ENCODE measurements at regions not wholly inside any gene's neighbourhood (a gene's known extent, or its start where the extent isn't known, plus 50 kb on each side); places are given as distances from the start of the nearest gene placed in this dataset.

- intact Hi-C loops (cut with DNase I) = no loop called here
- H3K27me3 ChIP-seq (ENCODE audit: control insufficient read depth in 1 of 2, insufficient read depth in 2 of 2, low read length in 1 of 2) = no peaks in the 10 kb centered on the region
- ATAC-seq (ENCODE audit: low FRiP score) = no peak
- 92% methylated on average over 3 of the region's 3 CpGs for WGBS, 2 donors
- H3K27ac ChIP-seq (ENCODE audit: low read depth in 1 of 2, low read length in 2 of 2) = no peak overlapping the region
- no peaks in the 10 kb centered on the region for H3K4me1 ChIP-seq (ENCODE audit: control insufficient read depth in 1 of 2, insufficient read depth in 2 of 2, low read length in 2 of 2)
- H3K4me3 ChIP-seq (ENCODE audit: low read length in 2 of 2) = no peak overlapping the region
- H3K9me3 ChIP-seq (ENCODE audit: control insufficient read depth, low read length) = no peaks in the 10 kb centered on the region
- DNase-seq = no peak
- no peaks in the 10 kb centered on the region for H3K36me3 ChIP-seq (ENCODE audit: control insufficient read depth in 1 of 2, insufficient read depth in 2 of 2, low read length in 1 of 2)
These were observed 378.2 kb upstream of the GRAMD2B start for GRCh38 chr5:126044931-126045565.

DNA sequence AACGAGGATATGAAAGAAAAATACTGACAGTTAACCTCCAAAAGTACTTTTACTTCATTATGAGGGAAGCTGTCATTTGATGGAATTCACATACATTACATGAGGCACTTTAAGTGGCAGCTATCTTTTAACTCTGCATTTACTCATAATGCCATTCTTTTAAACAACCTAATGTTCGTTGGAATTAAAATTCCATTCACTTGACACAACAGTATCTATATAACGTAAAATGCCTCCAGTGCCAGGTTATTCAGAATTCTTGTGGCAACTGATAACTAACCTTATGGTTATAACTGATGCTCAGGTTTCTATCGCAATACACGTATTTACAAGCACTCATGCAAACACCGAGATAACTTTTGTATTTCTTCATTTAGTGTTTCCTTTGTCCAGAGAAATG is 376.9 kb upstream of the GRAMD2B start:
- H3K9me3 ChIP-seq (ENCODE audit: control insufficient read depth, low read length) = no peaks in the 10 kb centered on the region
- no peak overlapping the region for H3K27ac ChIP-seq (ENCODE audit: low read depth in 1 of 2, low read length in 2 of 2)
- no peaks in the 10 kb centered on the region for H3K4me1 ChIP-seq (ENCODE audit: control insufficient read depth in 1 of 2, insufficient read depth in 2 of 2, low read length in 2 of 2)
- ATAC-seq (ENCODE audit: low FRiP score) = no peak
- 54 to 70% methylated on average over 6 of the region's 6 CpGs for WGBS, 2 donors
- no peak overlapping the region for H3K4me3 ChIP-seq (ENCODE audit: low read length in 2 of 2)
- no peaks in the 10 kb centered on the region for H3K27me3 ChIP-seq (ENCODE audit: control insufficient read depth in 1 of 2, insufficient read depth in 2 of 2, low read length in 1 of 2)
- H3K36me3 ChIP-seq (ENCODE audit: control insufficient read depth in 1 of 2, insufficient read depth in 2 of 2, low read length in 1 of 2) = no peaks in the 10 kb centered on the region
- DNase-seq = no peak
- intact Hi-C loops (cut with DNase I) = no loop called here

GRCh38 chr5:126046846-126047571 is 376.2 kb upstream of the GRAMD2B start:
- DNase-seq = no peak
- no peaks in the 10 kb centered on the region for H3K9me3 ChIP-seq (ENCODE audit: control insufficient read depth, low read length)
- ATAC-seq (ENCODE audit: low FRiP score) = no peak
- intact Hi-C loops (cut with DNase I) = no loop called here
- H3K36me3 ChIP-seq (ENCODE audit: control insufficient read depth in 1 of 2, insufficient read depth in 2 of 2, low read length in 1 of 2) = no peaks in the 10 kb centered on the region
- H3K4me3 ChIP-seq (ENCODE audit: low read length in 2 of 2) = no peak overlapping the region
- no peaks in the 10 kb centered on the region for H3K27me3 ChIP-seq (ENCODE audit: control insufficient read depth in 1 of 2, insufficient read depth in 2 of 2, low read length in 1 of 2)
- H3K27ac ChIP-seq (ENCODE audit: low read depth in 1 of 2, low read length in 2 of 2) = no peak overlapping the region
- H3K4me1 ChIP-seq (ENCODE audit: control insufficient read depth in 1 of 2, insufficient read depth in 2 of 2, low read length in 2 of 2) = no peaks in the 10 kb centered on the region

- intact Hi-C loops (cut with DNase I) = no loop called here
- Histone ChIP-seq H3K4me1 (ENCODE audit: control insufficient read depth in 1 of 2, insufficient read depth in 2 of 2, low read length in 2 of 2) (no peaks in the 10 kb centered on the region), H3K9me3 (ENCODE audit: control insufficient read depth, low read length) (no peaks in the 10 kb centered on the region), H3K27ac (ENCODE audit: low read depth in 1 of 2, low read length in 2 of 2) (no peak overlapping the region), H3K4me3 (ENCODE audit: low read length in 2 of 2) (no peak overlapping the region), H3K27me3 (ENCODE audit: control insufficient read depth in 1 of 2, insufficient read depth in 2 of 2, low read length in 1 of 2) (no peaks in the 10 kb centered on the region), H3K36me3 (ENCODE audit: control insufficient read depth in 1 of 2, insufficient read depth in 2 of 2, low read length in 1 of 2) (no peaks in the 10 kb centered on the region)
- ATAC-seq (ENCODE audit: low FRiP score) (no peak), DNase-seq (no peak)
- WGBS, 2 donors = 100% methylated on average over 1 of the region's 1 CpG
These were observed 371.1 kb upstream of the GRAMD2B start for GRCh38 chr5:126052120-126052519.

GRCh38 chr5:126052791-126053190 is 370.4 kb upstream of the GRAMD2B start:
- Histone ChIP-seq H3K27me3 (ENCODE audit: control insufficient read depth in 1 of 2, insufficient read depth in 2 of 2, low read length in 1 of 2) (no peaks in the 10 kb centered on the region), H3K9me3 (ENCODE audit: control insufficient read depth, low read length) (no peaks in the 10 kb centered on the region), H3K4me3 (ENCODE audit: low read length in 2 of 2) (no peak overlapping the region), H3K4me1 (ENCODE audit: control insufficient read depth in 1 of 2, insufficient read depth in 2 of 2, low read length in 2 of 2) (no peaks in the 10 kb centered on the region), H3K27ac (ENCODE audit: low read depth in 1 of 2, low read length in 2 of 2) (no peak overlapping the region), H3K36me3 (ENCODE audit: control insufficient read depth in 1 of 2, insufficient read depth in 2 of 2, low read length in 1 of 2) (no peaks in the 10 kb centered on the region)
- intact Hi-C loops (cut with DNase I) = no loop called here
- no peak for DNase-seq
- WGBS, 2 donors = 99 to 100% methylated on average over 1 of the region's 1 CpG
- no peak for ATAC-seq (ENCODE audit: low FRiP score)

GRCh38 chr5:126053630-126054029 is 369.6 kb upstream of the GRAMD2B start:
- H3K4me1 ChIP-seq (ENCODE audit: control insufficient read depth in 1 of 2, insufficient read depth in 2 of 2, low read length in 2 of 2) = no peaks in the 10 kb centered on the region
- WGBS, 2 donors = 37 to 50% methylated on average over 2 of the region's 2 CpGs
- intact Hi-C loops (cut with DNase I) = no loop called here
- no peak overlapping the region for H3K4me3 ChIP-seq (ENCODE audit: low read length in 2 of 2)
- H3K27ac ChIP-seq (ENCODE audit: low read depth in 1 of 2, low read length in 2 of 2) = no peak overlapping the region
- DNase-seq = no peak
- no peaks in the 10 kb centered on the region for H3K27me3 ChIP-seq (ENCODE audit: control insufficient read depth in 1 of 2, insufficient read depth in 2 of 2, low read length in 1 of 2)
- no peaks in the 10 kb centered on the region for H3K9me3 ChIP-seq (ENCODE audit: control insufficient read depth, low read length)
- ATAC-seq (ENCODE audit: low FRiP score) = no peak
- no peaks in the 10 kb centered on the region for H3K36me3 ChIP-seq (ENCODE audit: control insufficient read depth in 1 of 2, insufficient read depth in 2 of 2, low read length in 1 of 2)

DNA sequence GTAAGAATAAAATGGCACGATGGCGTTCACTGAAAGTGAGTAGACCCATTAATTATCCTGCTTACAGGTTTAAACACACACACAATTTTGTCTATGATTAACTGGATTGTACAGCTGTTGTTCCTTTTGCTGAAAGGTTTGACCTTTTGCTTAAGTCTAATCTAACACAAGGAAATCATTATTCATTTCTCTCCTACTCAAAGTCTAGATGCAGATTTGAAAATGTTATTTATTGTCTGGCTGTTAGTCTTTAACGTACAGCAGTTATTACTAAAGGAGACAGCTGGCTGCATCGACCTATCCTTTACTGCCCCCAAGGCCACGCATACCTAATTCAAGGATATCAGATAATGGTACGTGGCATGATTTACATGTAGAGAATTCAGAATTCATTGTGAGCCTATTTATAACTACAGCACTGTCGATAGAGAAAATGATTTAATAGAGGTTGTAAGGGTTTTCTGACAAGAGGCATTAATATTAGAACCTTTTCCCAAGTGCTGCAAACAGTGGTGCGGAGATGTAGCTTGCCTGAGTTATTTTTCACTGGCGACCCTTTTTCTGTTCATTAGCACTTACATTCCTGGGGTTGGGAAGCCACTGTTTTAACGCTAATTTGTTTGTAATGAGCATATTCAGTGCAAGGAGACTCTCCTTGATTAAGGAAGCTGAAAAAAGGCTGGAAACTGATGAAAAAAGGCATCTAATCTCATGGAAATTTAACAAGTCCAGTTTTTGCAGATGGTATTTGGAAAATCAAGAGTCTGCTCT is 368.4 kb upstream of the GRAMD2B start:
- intact Hi-C loops (cut with DNase I) = no loop called here
- DNase-seq (no peak), ATAC-seq (ENCODE audit: low FRiP score) (no peak)
- Histone ChIP-seq H3K27me3 (ENCODE audit: control insufficient read depth in 1 of 2, insufficient read depth in 2 of 2, low read length in 1 of 2) (no peaks in the 10 kb centered on the region), H3K9me3 (ENCODE audit: control insufficient read depth, low read length) (no peaks in the 10 kb centered on the region), H3K36me3 (ENCODE audit: control insufficient read depth in 1 of 2, insufficient read depth in 2 of 2, low read length in 1 of 2) (no peaks in the 10 kb centered on the region), H3K27ac (ENCODE audit: low read depth in 1 of 2, low read length in 2 of 2) (no peak overlapping the region), H3K4me1 (ENCODE audit: control insufficient read depth in 1 of 2, insufficient read depth in 2 of 2, low read length in 2 of 2) (no peaks in the 10 kb centered on the region), H3K4me3 (ENCODE audit: low read length in 2 of 2) (no peak overlapping the region)
- WGBS, 2 donors = 28 to 40% methylated on average over 10 of the region's 10 CpGs

- H3K36me3 ChIP-seq (ENCODE audit: control insufficient read depth in 1 of 2, insufficient read depth in 2 of 2, low read length in 1 of 2) = no peaks in the 10 kb centered on the region
- no peaks in the 10 kb centered on the region for H3K9me3 ChIP-seq (ENCODE audit: control insufficient read depth, low read length)
- H3K4me1 ChIP-seq (ENCODE audit: control insufficient read depth in 1 of 2, insufficient read depth in 2 of 2, low read length in 2 of 2) = no peaks in the 10 kb centered on the region
- ATAC-seq (ENCODE audit: low FRiP score) = no peak
- no peak overlapping the region for H3K27ac ChIP-seq (ENCODE audit: low read depth in 1 of 2, low read length in 2 of 2)
- DNase-seq = no peak
- H3K4me3 ChIP-seq (ENCODE audit: low read length in 2 of 2) = no peak overlapping the region
- no peaks in the 10 kb centered on the region for H3K27me3 ChIP-seq (ENCODE audit: control insufficient read depth in 1 of 2, insufficient read depth in 2 of 2, low read length in 1 of 2)
- WGBS, 2 donors = 56 to 75% methylated on average over 2 of the region's 2 CpGs
- intact Hi-C loops (cut with DNase I) = no loop called here
These were observed 367.9 kb upstream of the GRAMD2B start for GRCh38 chr5:126055348-126055729.

GRCh38 chr5:126056352-126056751 is 366.9 kb upstream of the GRAMD2B start:
- WGBS, 2 donors = 41 to 62% methylated on average over 1 of the region's 1 CpG

More at GRCh38 chr5:126056352-126056751, 366.9 kb upstream of the GRAMD2B start:
- no peaks in the 10 kb centered on the region for H3K27me3 ChIP-seq (ENCODE audit: control insufficient read depth in 1 of 2, insufficient read depth in 2 of 2, low read length in 1 of 2)
- H3K4me3 ChIP-seq (ENCODE audit: low read length in 2 of 2) = no peak overlapping the region
- intact Hi-C loops (cut with DNase I) = no loop called here
- H3K4me1 ChIP-seq (ENCODE audit: control insufficient read depth in 1 of 2, insufficient read depth in 2 of 2, low read length in 2 of 2) = no peaks in the 10 kb centered on the region
- no peak overlapping the region for H3K27ac ChIP-seq (ENCODE audit: low read depth in 1 of 2, low read length in 2 of 2)
- ATAC-seq (ENCODE audit: low FRiP score) = no peak
- no peaks in the 10 kb centered on the region for H3K36me3 ChIP-seq (ENCODE audit: control insufficient read depth in 1 of 2, insufficient read depth in 2 of 2, low read length in 1 of 2)
- no peak for DNase-seq
- H3K9me3 ChIP-seq (ENCODE audit: control insufficient read depth, low read length) = no peaks in the 10 kb centered on the region
